HCT116 (cell line): ENCODE measurements at regions not wholly inside any gene's neighbourhood (a gene's known extent, or its start where the extent isn't known, plus 50 kb on each side); places are given as distances from the start of the nearest gene placed in this dataset.

Experiments used
- CBX3 ChIP-seq: IDR thresholded peaks from 2 replicates; pipeline ENCODE4 v1.6.1; 2012; ENCODE audit warnings: low read depth
- CTCF ChIP-seq, 3 experiments: fragments of 200-600 bp in 1 of 3; sonication (generic) in 1 of 3; IDR thresholded peaks in 2 of 3; conservative IDR thresholded peaks in 1 of 3; 2 replicates each; pipeline ENCODE4 v1.5.1; 2012 to 2017; ENCODE audit warnings: low read depth in 2 of 3, low read length in 2 of 3, antibody characterized with exemption in 1 of 3, borderline replicate concordance in 1 of 3, control low read depth in 1 of 3, mild to moderate bottlenecking in 1 of 3, mixed read lengths in 1 of 3, mixed run types in 1 of 3, moderate library complexity in 1 of 3; ENCODE audit not compliant: insufficient read depth in 1 of 3
- EZH2 ChIP-seq: fragments of 200-600 bp; sonication (generic); IDR thresholded peaks from 2 replicates; pipeline ENCODE4 v1.6.1; 2017; ENCODE audit warnings: antibody characterized with exemption, mixed run types
- EZH2phosphoT487 ChIP-seq: fragments of 200-600 bp; IDR thresholded peaks from 2 replicates; pipeline ENCODE4 v1.6.1; 2018; ENCODE audit warnings: antibody characterized with exemption, borderline replicate concordance
- MAX ChIP-seq: IDR thresholded peaks from 2 replicates; pipeline ENCODE4 v1.6.1; 2012
- POLR2AphosphoS5 ChIP-seq: IDR thresholded peaks from 2 replicates; pipeline ENCODE4 v1.6.1; 2011; ENCODE audit warnings: mild to moderate bottlenecking, low read depth, low read length, moderate library complexity
- REST ChIP-seq: IDR thresholded peaks from 2 replicates; pipeline ENCODE4 v1.6.1; 2012; ENCODE audit warnings: low read depth
- SP1 ChIP-seq: IDR thresholded peaks from 2 replicates; pipeline ENCODE4 v1.6.1; 2012; ENCODE audit warnings: low read depth
- YY1 ChIP-seq: IDR thresholded peaks from 2 replicates; pipeline ENCODE4 v1.6.1; 2011; ENCODE audit warnings: low read length, low read depth, moderate library complexity, mild to moderate bottlenecking; ENCODE audit not compliant: insufficient replicate concordance; ENCODE audit errors: extremely low read depth
- ZBTB33 ChIP-seq: IDR thresholded peaks from 2 replicates; pipeline ENCODE4 v1.6.1; 2011; ENCODE audit warnings: mild to moderate bottlenecking, low read length, moderate library complexity; ENCODE audit not compliant: insufficient replicate concordance; ENCODE audit errors: extremely low read depth
- ZNF274 ChIP-seq: fragments of 200-500 bp; sonication (Bioruptor generic); IDR thresholded peaks from 2 replicates; pipeline ENCODE4 v1.6.1; 2014; ENCODE audit warnings: mild to moderate bottlenecking, low read depth, low read length, inconsistent platforms

GRCh38 chr14:94685681-94686485, 73.7 kb downstream of the SERPINA3 start:
- TF ChIP-seq CTCF (IDR thresholded peaks at IDR 0.05 in 2 of 3, conservative IDR thresholded peaks at IDR 0.05 in 1 of 3; ENCODE audit: borderline replicate concordance in 1 of 3, insufficient read depth in 1 of 3, low read depth in 2 of 3, low read length in 2 of 3) (no peak), POLR2AphosphoS5 (no peak), EZH2 (no peak), ZBTB33 (no peak), YY1 (no peak), ZNF274 (no peak), EZH2phosphoT487 (no peak), MAX (no peak), SP1 (no peak), REST (no peak), CBX3 (no peak)
